WTC11 (cell line): ENCODE measurements at regions not wholly inside any gene's neighbourhood (a gene's known extent, or its start where the extent isn't known, plus 50 kb on each side); places are given as distances from the start of the nearest gene placed in this dataset.

Experiments
- ATAC-seq: fragments of 200-7000 bp; cut with Tn5 transposase; 2 replicates; pipeline ENCODE4 v1.10.0; 2021; ENCODE audit warnings: mild to moderate bottlenecking, moderate library complexity
- CTCF ChIA-PET: fragments of 300-600 bp; sonication (Branson Sonifier 250); formaldehyde crosslinking; loops from one replicate; lab custom pipeline; 2021; ENCODE audit warnings: antibody characterized with exemption; lab: Charles Lee
- POLR2A ChIA-PET: fragments of 350-600 bp; sonication (Branson Sonifier 250); formaldehyde crosslinking; loops from one replicate; lab custom pipeline; 2021; ENCODE audit warnings: antibody characterized with exemption; lab: Charles Lee
- DNase-seq: peaks from one replicate; pipeline ENCODE4 v3.0.0; 2021; ENCODE audit warnings: low spot score
- H3K27ac Mint-ChIP-seq: 2 replicates; pipeline ENCODE4 v1.8.0; 2021; ENCODE audit warnings: mixed read lengths
- H3K27me3 Mint-ChIP-seq: 2 replicates; pipeline ENCODE4 v1.8.0; 2021; ENCODE audit warnings: low read depth, mild to moderate bottlenecking, moderate library complexity, mixed read lengths
- H3K36me3 Mint-ChIP-seq: 2 replicates; pipeline ENCODE4 v1.8.0; 2021; ENCODE audit warnings: mixed read lengths
- H3K4me1 Mint-ChIP-seq: 2 replicates; pipeline ENCODE4 v1.8.0; 2022; ENCODE audit warnings: mixed read lengths
- H3K4me3 Mint-ChIP-seq: 2 replicates; pipeline ENCODE4 v1.8.0; 2021; ENCODE audit warnings: mild to moderate bottlenecking, moderate library complexity, mixed read lengths
- H3K9me3 Mint-ChIP-seq: 2 replicates; pipeline ENCODE4 v1.8.0; 2021; ENCODE audit warnings: mixed read lengths
- ATF1 ChIP-seq: sonication (generic); formaldehyde crosslinking; IDR thresholded peaks from 2 replicates; pipeline ENCODE4 v1.8.1; 2023; ENCODE audit warnings: mild to moderate bottlenecking, moderate library complexity, missing genetic modification reagents
- EMX1 ChIP-seq: fragments of 250-450 bp; sonication (Bioruptor Pico); IDR thresholded peaks from 2 replicates; pipeline ENCODE4 v1.8.0; 2021; ENCODE audit warnings: mild to moderate bottlenecking
- ETV6 ChIP-seq: sonication (generic); formaldehyde crosslinking; IDR thresholded peaks from 2 replicates; pipeline ENCODE4 v1.8.1; 2022; ENCODE audit warnings: mild to moderate bottlenecking, missing genetic modification reagents
- FOXJ3 ChIP-seq: sonication (generic); formaldehyde crosslinking; IDR thresholded peaks from 2 replicates; pipeline ENCODE4 v1.9.0; 2021; ENCODE audit warnings: missing genetic modification reagents, mild to moderate bottlenecking, borderline replicate concordance
- JUN ChIP-seq: sonication (generic); formaldehyde crosslinking; IDR thresholded peaks from 2 replicates; pipeline ENCODE4 v1.8.0; 2023; ENCODE audit warnings: mild to moderate bottlenecking, missing genetic modification reagents
- MXD4 ChIP-seq: fragments of 250-450 bp; sonication (Bioruptor Pico); IDR thresholded peaks from 2 replicates; pipeline ENCODE4 v1.8.0; 2021; ENCODE audit warnings: mild to moderate bottlenecking, moderate library complexity, borderline replicate concordance
- MYBL2 ChIP-seq: sonication (generic); formaldehyde crosslinking; IDR thresholded peaks from 2 replicates; pipeline ENCODE4 v1.8.1; 2023; ENCODE audit warnings: mild to moderate bottlenecking, moderate library complexity, missing genetic modification reagents
- NFE2L1 ChIP-seq: sonication (generic); formaldehyde crosslinking; IDR thresholded peaks from 2 replicates; pipeline ENCODE4 v1.8.1; 2023; ENCODE audit warnings: missing genetic modification reagents
- PRRX2 ChIP-seq: fragments of 250-450 bp; sonication (Bioruptor Pico); IDR thresholded peaks from 2 replicates; pipeline ENCODE4 v1.8.0; 2021; ENCODE audit warnings: mild to moderate bottlenecking
- RORB ChIP-seq: fragments of 250-450 bp; sonication (Bioruptor Pico); IDR thresholded peaks from 2 replicates; pipeline ENCODE4 v1.9.0; 2021; ENCODE audit warnings: mild to moderate bottlenecking
- ZNF138 ChIP-seq: sonication (generic); formaldehyde crosslinking; conservative IDR thresholded peaks from 2 replicates; pipeline ENCODE4 v1.8.1; 2022; ENCODE audit warnings: mild to moderate bottlenecking, moderate library complexity, missing genetic modification reagents
- ZNF219 ChIP-seq: sonication (generic); formaldehyde crosslinking; IDR thresholded peaks from 2 replicates; pipeline ENCODE4 v1.8.0; 2023; ENCODE audit warnings: missing genetic modification reagents, mild to moderate bottlenecking, borderline replicate concordance
- ZNF396 ChIP-seq: fragments of 250-450 bp; sonication (Bioruptor Pico); IDR thresholded peaks from 2 replicates; pipeline ENCODE4 v1.8.0; 2021; ENCODE audit warnings: mild to moderate bottlenecking, moderate library complexity, borderline replicate concordance
- TF ChIP-seq, protein P1 (sequence below): sonication (generic); formaldehyde crosslinking; IDR thresholded peaks from 2 replicates; pipeline ENCODE4 v1.8.1; 2022; ENCODE audit warnings: mild to moderate bottlenecking, moderate library complexity, missing genetic modification reagents
- TF ChIP-seq, protein P2 (sequence below): sonication (generic); formaldehyde crosslinking; conservative IDR thresholded peaks from 2 replicates; pipeline ENCODE4 v1.8.1; 2022; ENCODE audit warnings: mild to moderate bottlenecking, missing genetic modification reagents
- TF ChIP-seq, protein P3 (sequence below): sonication (generic); formaldehyde crosslinking; IDR thresholded peaks from 2 replicates; pipeline ENCODE4 v1.8.0; 2022; ENCODE audit warnings: missing genetic modification reagents
- TF ChIP-seq, protein P4 (sequence below): sonication (generic); formaldehyde crosslinking; IDR thresholded peaks from 2 replicates; pipeline ENCODE4 v1.8.0; 2022; ENCODE audit warnings: mild to moderate bottlenecking, missing genetic modification reagents
- TF ChIP-seq, protein P5 (sequence below): sonication (generic); formaldehyde crosslinking; IDR thresholded peaks from 2 replicates; pipeline ENCODE4 v1.8.1; 2023; ENCODE audit warnings: mild to moderate bottlenecking, moderate library complexity, missing genetic modification reagents
- TF ChIP-seq, protein P6 (sequence below): sonication (generic); formaldehyde crosslinking; IDR thresholded peaks from 2 replicates; pipeline ENCODE4 v1.8.1; 2022; ENCODE audit warnings: missing genetic modification reagents, borderline replicate concordance
- TF ChIP-seq, protein P7 (sequence below): sonication (generic); formaldehyde crosslinking; IDR thresholded peaks from 2 replicates; pipeline ENCODE4 v1.8.1; 2023; ENCODE audit warnings: mild to moderate bottlenecking, missing genetic modification reagents
- TF ChIP-seq, protein P8 (sequence below): sonication (generic); formaldehyde crosslinking; IDR thresholded peaks from 2 replicates; pipeline ENCODE4 v1.8.1; 2022; ENCODE audit warnings: low read depth, mild to moderate bottlenecking, moderate library complexity, missing genetic modification reagents, borderline replicate concordance
- TF ChIP-seq, protein P9 (sequence below): sonication (generic); formaldehyde crosslinking; IDR thresholded peaks from 2 replicates; pipeline ENCODE4 v1.8.0; 2022; ENCODE audit warnings: mild to moderate bottlenecking, missing genetic modification reagents

DNA sequence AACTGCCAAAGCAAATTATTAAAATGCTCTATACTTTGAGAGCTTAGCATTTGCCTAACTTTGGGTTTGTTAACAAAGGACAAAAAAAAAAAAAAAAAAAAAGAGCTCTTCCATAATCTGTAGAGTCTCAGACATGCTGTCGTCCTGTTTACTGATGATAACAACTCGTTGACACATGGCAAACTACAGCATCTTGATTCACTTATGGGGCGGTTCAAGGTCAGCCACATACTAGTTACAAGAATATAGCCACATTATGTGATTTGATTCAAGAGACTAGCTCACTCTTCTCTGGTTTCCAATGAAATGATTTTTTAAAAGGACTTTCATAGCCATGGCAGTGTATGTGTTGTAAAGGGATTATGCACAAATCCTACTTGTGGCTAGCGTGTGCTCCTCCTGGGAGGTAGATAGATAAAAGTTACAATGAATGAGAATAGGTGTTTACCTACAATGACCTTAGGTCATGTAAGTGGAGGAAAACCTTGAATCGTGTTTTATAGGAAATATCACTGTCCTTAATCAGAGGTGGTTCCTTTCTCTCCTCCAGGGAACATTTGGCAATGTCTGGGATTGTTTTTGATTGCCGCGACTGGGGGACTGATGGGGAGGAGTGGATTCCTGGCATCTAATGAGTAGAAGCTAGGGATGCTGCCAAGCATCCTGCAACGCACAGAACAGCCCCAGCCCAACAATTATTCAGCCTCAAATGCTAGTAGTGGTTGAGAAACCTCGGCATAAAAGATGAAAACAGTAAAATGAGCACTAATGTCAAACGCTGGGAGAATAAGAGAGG is 969.2 kb upstream of the SLC35B3 start (continued):
- TF ChIP-seq, protein P1, sequence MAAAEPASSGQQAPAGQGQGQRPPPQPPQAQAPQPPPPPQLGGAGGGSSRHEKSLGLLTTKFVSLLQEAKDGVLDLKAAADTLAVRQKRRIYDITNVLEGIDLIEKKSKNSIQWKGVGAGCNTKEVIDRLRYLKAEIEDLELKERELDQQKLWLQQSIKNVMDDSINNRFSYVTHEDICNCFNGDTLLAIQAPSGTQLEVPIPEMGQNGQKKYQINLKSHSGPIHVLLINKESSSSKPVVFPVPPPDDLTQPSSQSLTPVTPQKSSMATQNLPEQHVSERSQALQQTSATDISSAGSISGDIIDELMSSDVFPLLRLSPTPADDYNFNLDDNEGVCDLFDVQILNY (CRISPR knock-in tag) = no peak
- TF ChIP-seq, protein P2, sequence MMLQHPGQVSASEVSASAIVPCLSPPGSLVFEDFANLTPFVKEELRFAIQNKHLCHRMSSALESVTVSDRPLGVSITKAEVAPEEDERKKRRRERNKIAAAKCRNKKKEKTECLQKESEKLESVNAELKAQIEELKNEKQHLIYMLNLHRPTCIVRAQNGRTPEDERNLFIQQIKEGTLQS (CRISPR knock-in tag) = no peak
- TF ChIP-seq ZNF138 (no peak), NFE2L1 (no peak)

DNA sequence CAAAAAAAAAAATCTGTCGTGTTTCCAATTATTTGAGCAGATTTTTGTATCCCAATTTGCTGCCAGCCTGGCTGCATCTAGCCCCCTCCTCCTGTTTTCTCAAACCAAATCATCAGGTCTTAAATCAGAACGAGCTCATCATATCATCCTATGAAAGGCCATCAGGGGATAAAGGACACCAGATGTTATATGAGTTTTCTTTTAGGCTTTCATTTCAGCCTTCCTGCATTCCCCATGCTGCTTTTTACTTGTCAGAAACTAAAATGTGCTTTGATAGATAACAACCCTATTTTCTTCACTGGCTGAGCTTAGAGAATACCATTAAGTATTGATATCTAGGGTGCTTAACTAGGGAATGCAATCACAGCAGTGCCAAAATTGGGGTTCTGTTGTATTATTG is 968.4 kb upstream of the SLC35B3 start:
- no peak for ATAC-seq
- CTCF ChIA-PET = no interaction called here
- TF ChIP-seq, protein P3, sequence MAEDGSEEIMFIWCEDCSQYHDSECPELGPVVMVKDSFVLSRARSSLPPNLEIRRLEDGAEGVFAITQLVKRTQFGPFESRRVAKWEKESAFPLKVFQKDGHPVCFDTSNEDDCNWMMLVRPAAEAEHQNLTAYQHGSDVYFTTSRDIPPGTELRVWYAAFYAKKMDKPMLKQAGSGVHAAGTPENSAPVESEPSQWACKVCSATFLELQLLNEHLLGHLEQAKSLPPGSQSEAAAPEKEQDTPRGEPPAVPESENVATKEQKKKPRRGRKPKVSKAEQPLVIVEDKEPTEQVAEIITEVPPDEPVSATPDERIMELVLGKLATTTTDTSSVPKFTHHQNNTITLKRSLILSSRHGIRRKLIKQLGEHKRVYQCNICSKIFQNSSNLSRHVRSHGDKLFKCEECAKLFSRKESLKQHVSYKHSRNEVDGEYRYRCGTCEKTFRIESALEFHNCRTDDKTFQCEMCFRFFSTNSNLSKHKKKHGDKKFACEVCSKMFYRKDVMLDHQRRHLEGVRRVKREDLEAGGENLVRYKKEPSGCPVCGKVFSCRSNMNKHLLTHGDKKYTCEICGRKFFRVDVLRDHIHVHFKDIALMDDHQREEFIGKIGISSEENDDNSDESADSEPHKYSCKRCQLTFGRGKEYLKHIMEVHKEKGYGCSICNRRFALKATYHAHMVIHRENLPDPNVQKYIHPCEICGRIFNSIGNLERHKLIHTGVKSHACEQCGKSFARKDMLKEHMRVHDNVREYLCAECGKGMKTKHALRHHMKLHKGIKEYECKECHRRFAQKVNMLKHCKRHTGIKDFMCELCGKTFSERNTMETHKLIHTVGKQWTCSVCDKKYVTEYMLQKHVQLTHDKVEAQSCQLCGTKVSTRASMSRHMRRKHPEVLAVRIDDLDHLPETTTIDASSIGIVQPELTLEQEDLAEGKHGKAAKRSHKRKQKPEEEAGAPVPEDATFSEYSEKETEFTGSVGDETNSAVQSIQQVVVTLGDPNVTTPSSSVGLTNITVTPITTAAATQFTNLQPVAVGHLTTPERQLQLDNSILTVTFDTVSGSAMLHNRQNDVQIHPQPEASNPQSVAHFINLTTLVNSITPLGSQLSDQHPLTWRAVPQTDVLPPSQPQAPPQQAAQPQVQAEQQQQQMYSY = no peak
- TF ChIP-seq, protein P4, sequence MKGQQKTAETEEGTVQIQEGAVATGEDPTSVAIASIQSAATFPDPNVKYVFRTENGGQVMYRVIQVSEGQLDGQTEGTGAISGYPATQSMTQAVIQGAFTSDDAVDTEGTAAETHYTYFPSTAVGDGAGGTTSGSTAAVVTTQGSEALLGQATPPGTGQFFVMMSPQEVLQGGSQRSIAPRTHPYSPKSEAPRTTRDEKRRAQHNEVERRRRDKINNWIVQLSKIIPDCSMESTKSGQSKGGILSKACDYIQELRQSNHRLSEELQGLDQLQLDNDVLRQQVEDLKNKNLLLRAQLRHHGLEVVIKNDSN (CRISPR knock-in tag) = no peak
- TF ChIP-seq MXD4 = no peak
- TF ChIP-seq, protein P5, sequence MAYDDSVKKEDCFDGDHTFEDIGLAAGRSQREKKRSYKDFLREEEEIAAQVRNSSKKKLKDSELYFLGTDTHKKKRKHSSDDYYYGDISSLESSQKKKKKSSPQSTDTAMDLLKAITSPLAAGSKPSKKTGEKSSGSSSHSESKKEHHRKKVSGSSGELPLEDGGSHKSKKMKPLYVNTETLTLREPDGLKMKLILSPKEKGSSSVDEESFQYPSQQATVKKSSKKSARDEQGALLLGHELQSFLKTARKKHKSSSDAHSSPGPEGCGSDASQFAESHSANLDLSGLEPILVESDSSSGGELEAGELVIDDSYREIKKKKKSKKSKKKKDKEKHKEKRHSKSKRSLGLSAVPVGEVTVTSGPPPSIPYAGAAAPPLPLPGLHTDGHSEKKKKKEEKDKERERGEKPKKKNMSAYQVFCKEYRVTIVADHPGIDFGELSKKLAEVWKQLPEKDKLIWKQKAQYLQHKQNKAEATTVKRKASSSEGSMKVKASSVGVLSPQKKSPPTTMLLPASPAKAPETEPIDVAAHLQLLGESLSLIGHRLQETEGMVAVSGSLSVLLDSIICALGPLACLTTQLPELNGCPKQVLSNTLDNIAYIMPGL (CRISPR knock-in tag) = no peak
- no peak for TF ChIP-seq FOXJ3 (CRISPR knock-in tag)
- no peak for TF ChIP-seq EMX1 (CRISPR knock-in tag)
- TF ChIP-seq JUN = no peak
- TF ChIP-seq, protein P6, sequence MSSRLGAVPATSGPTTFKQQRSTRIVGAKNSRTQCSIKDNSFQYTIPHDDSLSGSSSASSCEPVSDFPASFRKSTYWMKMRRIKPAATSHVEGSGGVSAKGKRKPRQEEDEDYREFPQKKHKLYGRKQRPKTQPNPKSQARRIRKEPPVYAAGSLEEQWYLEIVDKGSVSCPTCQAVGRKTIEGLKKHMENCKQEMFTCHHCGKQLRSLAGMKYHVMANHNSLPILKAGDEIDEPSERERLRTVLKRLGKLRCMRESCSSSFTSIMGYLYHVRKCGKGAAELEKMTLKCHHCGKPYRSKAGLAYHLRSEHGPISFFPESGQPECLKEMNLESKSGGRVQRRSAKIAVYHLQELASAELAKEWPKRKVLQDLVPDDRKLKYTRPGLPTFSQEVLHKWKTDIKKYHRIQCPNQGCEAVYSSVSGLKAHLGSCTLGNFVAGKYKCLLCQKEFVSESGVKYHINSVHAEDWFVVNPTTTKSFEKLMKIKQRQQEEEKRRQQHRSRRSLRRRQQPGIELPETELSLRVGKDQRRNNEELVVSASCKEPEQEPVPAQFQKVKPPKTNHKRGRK = no peak
- no peak for TF ChIP-seq ETV6 (CRISPR knock-in tag)
- TF ChIP-seq MYBL2 (CRISPR knock-in tag) = no peak
- TF ChIP-seq, protein P7, sequence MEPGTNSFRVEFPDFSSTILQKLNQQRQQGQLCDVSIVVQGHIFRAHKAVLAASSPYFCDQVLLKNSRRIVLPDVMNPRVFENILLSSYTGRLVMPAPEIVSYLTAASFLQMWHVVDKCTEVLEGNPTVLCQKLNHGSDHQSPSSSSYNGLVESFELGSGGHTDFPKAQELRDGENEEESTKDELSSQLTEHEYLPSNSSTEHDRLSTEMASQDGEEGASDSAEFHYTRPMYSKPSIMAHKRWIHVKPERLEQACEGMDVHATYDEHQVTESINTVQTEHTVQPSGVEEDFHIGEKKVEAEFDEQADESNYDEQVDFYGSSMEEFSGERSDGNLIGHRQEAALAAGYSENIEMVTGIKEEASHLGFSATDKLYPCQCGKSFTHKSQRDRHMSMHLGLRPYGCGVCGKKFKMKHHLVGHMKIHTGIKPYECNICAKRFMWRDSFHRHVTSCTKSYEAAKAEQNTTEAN (CRISPR knock-in tag) = no peak
- TF ChIP-seq, protein P8, sequence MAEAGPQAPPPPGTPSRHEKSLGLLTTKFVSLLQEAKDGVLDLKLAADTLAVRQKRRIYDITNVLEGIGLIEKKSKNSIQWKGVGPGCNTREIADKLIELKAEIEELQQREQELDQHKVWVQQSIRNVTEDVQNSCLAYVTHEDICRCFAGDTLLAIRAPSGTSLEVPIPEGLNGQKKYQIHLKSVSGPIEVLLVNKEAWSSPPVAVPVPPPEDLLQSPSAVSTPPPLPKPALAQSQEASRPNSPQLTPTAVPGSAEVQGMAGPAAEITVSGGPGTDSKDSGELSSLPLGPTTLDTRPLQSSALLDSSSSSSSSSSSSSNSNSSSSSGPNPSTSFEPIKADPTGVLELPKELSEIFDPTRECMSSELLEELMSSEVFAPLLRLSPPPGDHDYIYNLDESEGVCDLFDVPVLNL (CRISPR knock-in tag) = no peak
- TF ChIP-seq, protein P9, sequence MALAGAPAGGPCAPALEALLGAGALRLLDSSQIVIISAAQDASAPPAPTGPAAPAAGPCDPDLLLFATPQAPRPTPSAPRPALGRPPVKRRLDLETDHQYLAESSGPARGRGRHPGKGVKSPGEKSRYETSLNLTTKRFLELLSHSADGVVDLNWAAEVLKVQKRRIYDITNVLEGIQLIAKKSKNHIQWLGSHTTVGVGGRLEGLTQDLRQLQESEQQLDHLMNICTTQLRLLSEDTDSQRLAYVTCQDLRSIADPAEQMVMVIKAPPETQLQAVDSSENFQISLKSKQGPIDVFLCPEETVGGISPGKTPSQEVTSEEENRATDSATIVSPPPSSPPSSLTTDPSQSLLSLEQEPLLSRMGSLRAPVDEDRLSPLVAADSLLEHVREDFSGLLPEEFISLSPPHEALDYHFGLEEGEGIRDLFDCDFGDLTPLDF (CRISPR knock-in tag) = no peak
- TF ChIP-seq, protein P2 (CRISPR knock-in tag) = no peak
- no peak for TF ChIP-seq ZNF396 (CRISPR knock-in tag)
- no peak for TF ChIP-seq ZNF219
- TF ChIP-seq RORB (CRISPR knock-in tag) = no peak
- TF ChIP-seq ATF1 = no peak
- no peak for TF ChIP-seq PRRX2 (CRISPR knock-in tag)

More for the DNA sequence above, 968.4 kb upstream of the SLC35B3 start:
- peaks cover 10% of the 10 kb centered on the region for H3K4me1 Mint-ChIP-seq
- peaks cover 10% of the 10 kb centered on the region for H3K27me3 Mint-ChIP-seq
- no peaks in the 10 kb centered on the region for H3K36me3 Mint-ChIP-seq
- H3K27ac Mint-ChIP-seq = no peak overlapping the region
- POLR2A ChIA-PET = no interaction called here
- H3K4me3 Mint-ChIP-seq = no peak overlapping the region
- DNase-seq = no peak
- H3K9me3 Mint-ChIP-seq = no peaks in the 10 kb centered on the region
